HG03159 (cell line): ENCODE measurements at regions not wholly inside any gene's neighbourhood (a gene's known extent, or its start where the extent isn't known, plus 50 kb on each side); places are given as distances from the start of the nearest gene placed in this dataset.

Source experiments
- ATAC-seq: cut with Tn5 transposase; IDR thresholded peaks from one replicate; pipeline ENCODE4 v1.9.1; 2021; ENCODE audit warnings: mild to moderate bottlenecking, moderate library complexity; ENCODE audit not compliant: unreplicated experiment

DNA sequence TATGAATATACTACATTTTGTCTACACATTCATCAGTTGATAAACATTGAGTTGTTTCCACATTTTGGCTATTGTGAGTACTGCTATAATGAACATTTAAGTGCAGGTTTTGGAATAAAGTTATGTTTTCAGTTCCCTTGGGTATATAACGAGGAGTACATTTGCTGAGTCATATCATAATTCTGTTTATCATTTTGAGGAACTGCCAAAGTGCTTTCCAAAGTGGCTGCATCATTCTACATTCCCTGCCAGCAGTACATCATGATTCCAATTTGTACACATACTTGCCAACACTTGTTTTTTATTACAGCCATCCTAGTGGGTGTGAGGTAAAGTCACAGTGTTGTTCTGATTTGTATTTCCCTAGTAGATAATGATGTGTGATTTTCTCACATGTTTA is 1458.6 kb upstream of the TENM4 start:
- ATAC-seq = peak; percentile 70

DNA sequence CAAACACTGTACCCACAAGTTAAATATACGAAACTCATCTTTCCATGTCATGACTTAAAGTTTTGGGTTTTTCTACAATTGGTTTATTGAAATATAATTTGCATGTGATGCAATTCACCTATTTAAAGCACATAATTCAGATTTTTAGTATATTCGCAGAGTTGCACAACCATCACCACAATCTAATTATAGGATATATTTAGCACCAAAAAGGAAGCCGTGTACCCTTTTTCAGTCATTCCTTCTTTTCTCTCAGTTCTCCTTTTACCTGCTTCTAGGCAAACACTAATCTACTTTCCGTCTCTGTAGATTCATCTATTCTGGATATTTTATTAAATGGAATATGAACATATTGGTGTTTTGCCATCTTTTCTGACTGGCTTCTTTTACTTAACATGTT is 1458.1 kb upstream of the TENM4 start:
- peak; percentile 32 for ATAC-seq

DNA sequence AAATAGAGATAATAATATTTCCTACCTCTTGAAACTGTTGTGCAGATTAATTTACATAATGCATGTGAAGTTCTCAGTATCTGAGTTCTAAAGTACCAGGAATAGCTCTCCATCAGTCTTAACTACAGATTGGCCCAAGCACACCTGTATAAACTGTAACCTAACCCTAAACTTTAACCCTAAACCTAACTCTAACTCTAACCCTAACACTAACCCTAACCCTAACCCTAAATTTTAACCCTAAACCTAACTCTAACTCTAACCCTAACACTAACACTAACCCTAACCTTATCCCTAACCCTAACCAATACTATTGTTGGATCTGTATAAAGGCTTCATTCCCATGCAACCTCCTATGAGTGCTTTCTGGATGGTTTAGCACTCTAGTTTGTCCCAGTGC is 1445.9 kb upstream of the TENM4 start:
- ATAC-seq = no peak

DNA sequence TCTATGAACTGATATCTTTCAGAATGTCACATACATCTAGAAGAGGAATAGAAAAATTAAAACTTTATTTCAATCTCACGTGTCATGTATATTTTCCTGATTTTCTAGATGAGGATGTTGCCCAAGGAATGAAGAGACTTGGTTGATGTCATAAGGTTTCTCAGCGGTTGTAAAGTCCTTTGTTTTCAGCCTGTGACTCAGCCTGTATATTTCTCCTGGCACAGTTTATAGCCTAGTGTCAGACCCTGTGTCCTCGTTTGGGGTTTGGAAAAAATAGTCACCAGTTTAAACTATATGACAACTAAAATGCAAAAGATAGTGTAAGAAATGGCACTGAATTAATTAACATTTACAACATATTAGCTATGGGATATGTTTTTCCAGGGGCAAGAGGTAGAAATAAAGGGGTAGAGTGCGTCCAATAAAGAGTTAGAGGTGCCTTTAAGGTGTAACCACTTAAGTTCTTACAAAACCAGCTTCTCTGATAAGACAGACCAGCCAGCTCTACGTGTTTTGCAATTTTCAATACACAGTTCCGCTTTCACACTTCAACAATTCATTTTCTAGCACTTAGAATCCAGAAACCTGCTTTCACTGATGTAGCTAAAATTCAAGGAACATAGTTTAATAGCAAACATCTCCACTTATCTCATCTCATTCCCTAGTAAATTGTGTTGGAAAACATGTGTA is 1432.6 kb upstream of the TENM4 start:
- ATAC-seq = no peak

DNA sequence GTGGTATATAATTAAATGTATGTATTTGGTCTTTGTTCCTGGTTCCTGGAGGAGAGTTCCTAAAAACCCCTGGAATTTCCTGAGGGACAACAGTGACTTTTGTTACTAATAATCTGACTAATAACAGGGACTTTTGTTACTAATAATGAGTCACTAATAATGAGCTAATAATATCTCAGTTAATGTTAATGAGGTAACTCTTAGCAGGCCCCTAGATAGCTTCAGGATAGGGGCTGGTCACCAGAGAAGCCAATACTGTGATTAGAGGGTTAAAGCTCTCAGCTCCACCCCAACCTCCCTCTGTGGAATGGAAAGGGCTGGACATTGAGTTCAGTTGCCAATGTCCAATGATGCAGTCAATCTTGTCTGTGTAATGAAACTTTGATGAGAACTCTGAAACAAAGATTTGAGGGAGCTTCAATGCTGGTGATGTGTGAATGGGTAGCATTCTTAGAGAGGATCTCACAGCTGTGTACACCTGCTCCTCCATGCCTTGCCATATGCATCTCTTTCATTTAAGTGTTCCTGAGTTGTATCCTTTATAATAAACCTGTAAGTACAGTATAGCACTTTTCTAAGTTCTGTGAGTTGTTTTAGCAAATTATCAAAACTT is 1431.4 kb upstream of the TENM4 start:
- no peak for ATAC-seq

DNA sequence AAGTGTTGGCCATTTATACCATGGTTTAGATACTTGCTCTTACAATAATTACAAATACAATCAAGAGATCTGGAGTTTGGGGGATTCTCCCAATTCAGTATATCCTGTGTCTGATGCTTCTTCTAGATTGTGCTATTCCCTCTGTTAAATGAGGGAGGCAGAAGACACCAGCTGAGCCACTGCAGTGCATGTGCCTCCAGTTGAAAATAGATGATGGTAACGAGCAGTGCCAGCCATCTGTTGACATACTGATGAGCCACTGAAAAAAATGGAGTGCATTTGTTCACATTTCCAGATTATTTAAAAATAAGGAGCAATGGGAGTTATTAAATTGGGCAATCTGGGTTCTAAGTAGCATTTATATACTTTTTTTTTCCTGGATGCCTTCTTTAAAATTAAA is 1428.0 kb upstream of the TENM4 start:
- no peak for ATAC-seq

DNA sequence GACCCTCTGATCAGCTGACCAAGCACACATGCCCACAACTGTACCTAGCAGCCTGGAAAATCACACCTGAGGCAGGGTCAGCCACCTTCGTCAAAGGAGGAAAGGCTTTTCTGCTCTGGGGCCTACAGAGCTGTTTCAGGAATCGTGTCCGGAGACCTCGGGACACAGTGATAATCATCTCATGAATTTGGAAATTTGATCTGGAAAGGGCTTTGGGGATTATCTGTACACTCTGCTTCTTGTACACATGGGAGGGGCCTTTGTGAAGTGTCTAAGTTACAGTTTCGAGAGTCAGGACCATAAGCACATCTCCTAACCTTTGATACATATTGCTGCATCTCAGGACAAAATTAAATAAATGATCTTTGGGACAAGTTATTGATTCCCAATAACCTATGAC is 1421.2 kb upstream of the TENM4 start:
- ATAC-seq = no peak

DNA sequence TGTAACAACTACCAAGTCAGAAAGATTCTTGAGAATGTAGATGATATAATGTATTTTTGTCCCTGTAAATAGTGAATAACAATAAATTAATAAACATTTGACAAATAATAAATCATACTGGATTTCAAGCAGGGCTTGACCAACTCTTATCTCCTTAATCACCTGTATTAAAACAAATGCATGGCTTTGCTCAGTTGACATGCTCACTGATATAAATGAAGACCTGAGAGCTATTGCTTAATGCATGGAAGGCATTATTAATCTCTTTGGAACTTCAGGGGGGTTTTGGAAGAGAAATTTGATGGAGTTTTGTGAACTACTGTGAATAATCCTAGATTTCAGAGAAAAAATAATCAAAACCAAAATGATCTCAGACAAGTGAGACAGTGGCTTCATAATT is 1420.4 kb upstream of the TENM4 start:
- no peak for ATAC-seq

DNA sequence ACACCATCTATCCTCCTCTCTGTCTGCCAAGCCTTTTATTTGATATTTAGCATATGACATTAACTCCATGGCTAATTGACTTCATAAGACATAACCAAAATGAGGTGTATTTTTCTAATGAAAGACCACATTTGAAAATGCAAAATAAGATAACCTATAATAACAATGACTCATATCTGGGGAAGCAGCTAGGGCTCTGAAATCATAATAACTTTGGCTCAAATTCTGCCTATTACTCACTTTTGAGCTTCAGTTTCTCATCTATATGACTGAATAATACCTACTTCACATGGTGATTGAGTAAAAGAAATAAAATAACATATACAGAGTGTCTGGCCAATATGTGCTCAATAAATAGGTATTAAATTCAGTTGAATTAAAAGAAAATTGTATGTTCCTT is 1419.8 kb upstream of the TENM4 start:
- ATAC-seq = no peak

DNA sequence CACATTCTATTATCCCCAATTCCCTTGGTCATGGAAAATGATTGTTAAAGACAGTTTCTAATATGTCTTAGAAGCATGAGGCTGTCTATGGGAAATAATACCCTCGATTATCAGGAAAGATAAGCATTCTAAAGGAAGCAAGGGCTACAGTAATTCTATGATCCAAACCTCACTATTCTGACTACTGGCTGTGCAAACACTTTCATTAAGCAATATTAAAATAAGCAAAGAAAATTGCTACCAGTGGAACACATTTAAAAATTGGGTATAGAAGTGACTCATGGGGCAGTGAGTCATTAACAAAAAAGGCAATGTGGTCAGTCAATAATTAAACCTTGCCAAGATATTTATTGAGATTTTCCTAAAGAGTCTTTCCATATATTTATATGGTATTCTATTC is 1415.2 kb upstream of the TENM4 start:
- ATAC-seq = no peak

DNA sequence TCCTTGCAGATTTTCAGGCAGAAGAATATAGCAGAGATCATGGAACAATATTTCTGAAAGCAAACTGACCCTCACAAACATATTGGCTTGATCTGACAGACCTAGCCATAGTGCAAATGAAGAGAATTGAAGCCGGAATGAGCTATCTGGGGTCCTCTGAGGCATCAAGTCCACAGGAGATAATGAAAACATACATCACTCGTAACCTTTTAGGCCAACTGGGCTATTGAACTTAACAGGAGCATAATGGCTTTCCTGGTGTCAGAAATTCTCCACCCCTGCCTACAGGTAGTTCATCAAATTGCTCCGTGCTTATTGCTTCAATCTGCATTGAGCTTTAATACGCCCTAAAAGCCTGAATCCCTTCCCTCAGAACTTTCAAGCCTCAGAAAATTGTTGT is 1414.6 kb upstream of the TENM4 start:
- no peak for ATAC-seq

DNA sequence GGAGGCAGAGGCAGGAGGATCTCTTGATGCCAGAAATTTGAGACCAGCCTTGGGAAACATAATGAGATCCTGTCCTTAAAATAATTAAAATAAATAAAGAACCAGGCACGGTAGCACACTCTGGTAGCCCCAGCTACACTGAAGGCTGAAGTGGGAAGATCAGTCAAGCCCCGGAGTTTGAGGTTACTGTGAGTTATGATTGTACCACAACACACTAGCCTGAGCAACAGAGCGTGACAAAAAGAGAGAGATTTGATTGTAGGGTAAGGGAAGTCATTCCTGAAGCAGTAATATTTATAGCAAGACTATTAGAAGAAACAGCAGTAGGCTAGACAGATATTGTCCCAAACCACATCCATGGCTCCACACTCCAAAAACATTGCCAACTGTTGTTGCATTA is 1408.4 kb upstream of the TENM4 start:
- peak; percentile 46 for ATAC-seq

DNA sequence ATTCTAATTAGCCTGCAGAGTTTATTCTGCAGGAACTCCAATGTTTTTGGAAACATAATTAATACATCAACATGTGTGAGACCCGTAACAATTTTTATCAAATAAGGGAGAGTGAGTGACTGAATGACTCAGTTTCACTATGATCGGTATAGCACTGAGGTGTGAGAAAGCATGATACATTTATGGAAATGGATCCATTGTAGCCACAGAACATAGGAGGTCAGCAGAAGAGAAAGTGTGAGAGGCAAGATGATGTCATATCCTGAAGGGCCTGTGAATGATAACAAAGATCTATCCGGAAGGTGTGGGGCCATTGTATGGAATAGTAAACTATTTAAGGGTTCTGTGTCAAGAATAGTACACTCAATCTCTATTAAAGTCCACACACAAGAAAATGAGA is 1406.1 kb upstream of the TENM4 start:
- ATAC-seq = peak; percentile 89

DNA sequence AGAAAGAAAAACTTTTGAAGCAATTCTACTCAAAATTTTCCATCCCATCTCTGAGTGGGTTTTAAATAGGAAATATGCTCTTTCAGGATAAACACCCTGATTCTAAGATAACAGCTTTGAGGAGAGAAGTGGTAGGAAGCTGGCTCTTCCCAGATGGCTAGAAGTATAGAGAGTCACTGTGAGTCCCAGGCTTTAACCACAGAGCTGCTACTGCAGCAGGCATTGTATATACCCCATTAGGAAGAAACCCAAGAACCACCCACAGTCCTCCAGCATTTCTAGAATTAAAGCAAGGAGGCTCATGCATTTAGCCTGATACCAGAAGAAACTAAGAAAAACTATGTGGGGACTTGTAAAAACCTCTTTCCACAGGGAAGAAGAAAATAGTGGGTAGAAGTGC is 1405.6 kb upstream of the TENM4 start:
- ATAC-seq = no peak

DNA sequence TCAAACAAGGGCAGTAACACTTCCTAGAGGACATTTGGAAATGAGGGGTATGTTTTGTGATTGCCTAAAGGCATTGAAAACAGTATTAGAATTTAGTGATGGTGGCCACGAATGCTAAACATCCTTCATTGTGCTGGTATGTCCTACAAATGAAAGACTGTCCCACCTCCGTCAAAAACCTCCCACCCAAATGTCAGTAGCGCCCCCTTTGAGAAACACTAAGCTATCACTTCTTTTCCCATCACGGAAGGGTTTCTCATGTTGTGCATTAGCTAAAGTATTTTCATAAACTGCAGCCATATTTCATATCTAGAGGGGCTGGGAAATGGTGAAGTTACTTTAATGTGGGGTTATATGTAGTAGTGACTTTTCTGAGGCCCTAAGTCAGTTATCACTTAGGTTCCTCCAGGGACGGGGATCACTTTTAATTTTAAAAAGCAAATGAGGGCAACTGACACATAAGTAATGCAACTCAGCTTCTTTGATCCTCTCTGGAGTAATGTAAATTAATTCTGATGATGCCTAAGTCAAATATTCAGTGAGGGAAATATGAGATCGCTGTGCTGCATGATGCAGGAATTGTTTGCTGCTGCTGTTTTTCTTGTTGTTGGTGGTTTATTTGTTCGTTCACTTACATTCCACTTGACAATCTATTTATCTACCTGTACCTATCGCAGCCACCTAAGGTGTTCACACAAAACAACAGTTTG is 1403.4 kb upstream of the TENM4 start:
- no peak for ATAC-seq

DNA sequence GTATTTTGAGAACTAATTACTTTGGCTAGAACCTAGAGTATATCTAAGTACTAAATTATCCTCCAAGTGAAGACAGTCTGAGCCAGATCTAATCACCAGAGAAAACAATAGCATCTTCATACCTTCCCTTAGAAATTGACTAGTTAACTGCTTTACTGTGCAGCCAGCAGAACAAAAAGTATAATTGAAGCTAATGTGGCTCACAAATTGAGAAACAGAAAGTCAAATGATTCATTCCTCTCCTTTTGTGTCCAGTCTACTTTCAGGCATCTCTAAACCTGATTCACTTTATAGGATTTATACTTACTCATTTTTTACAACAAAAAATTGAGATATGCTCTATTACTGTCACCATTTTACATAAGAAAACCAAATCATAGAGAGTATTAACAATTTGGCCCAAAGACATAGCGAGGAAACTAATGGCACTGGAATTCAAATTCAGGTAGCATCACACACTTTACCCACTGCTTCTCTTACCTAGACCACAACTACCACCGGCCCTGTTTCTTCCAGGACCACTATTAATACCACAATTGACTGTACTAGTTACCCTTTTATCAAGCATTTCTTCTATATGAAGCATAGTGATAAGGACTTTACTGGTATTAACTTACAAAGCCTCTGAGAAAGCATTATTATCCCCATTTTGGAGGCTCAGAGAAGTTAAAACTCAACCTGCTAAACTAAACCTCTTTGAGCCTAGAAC is 1402.6 kb upstream of the TENM4 start:
- ATAC-seq = no peak

DNA sequence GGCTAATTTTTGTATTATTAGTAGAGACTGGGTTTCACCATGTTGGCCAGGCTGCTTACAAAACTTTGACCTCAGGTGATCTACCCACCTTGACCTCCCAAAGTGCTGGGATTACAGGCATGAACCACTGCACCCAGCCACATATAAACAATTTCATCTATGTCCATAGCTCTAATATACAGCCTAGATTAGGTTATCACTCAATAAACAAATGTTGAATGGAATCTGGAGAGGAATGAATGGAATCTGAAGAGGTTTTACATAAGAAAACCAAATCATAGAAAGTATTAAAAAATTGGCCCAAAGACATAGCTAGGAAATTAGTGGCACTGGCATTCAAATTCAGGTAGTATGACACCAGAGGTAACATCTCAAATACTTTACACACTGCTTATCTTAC is 1401.4 kb upstream of the TENM4 start:
- ATAC-seq = no peak

DNA sequence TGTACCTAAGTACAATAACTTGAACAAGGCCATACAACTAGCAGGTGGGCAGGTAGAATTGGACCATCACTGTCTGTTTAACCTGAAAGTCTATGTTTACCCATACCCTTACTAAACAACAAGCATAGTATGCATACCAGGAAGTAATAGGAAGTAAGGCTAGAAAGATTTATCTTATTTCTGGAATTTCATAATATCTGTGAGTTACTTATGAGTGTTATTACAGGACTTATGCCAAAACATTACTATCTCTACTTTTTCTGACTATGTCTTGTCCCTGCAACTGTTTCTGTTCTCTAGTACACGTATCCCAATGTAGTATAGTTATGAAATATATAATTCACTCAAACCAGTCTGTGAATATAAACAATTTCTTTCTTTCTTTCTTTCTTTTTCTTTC is 1400.8 kb upstream of the TENM4 start:
- ATAC-seq = no peak

DNA sequence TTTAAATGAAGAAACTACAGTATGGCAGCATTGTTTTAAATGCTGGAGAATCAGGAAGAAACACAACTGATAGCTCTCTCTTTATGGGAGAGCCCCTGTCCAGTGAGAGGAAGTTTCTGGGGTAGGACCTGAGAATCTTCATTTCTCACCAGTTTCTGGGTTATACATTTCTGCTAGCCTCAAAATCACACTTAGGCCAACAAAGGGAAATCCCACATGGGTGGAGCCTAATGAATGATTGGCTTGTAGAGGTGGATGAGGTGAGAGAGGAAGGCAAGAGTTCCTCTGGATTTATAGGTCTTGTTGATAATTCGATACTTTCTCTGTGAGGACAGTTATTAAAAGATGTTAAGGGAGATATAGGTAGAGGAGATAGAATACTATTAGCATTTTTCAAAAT is 1397.3 kb upstream of the TENM4 start:
- peak; percentile 57 for ATAC-seq

DNA sequence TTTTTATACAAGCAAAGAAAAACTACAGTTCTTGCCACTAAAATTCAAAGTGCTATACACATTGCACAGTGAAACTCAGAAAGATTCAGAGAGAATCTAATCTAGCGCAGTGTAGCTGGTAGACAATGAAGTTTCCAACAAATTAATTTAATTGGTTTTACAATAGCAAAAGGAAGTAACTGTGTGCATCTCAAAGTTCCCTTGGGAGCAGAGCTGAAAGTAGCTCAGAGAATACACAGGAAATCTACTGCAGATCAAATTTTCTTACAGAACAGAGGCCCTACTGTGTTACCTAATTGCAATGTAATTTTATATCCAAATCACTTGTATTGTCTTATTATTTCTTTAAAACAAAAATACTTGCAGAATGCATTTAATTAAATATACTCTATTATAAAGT is 1396.2 kb upstream of the TENM4 start:
- ATAC-seq = no peak

DNA sequence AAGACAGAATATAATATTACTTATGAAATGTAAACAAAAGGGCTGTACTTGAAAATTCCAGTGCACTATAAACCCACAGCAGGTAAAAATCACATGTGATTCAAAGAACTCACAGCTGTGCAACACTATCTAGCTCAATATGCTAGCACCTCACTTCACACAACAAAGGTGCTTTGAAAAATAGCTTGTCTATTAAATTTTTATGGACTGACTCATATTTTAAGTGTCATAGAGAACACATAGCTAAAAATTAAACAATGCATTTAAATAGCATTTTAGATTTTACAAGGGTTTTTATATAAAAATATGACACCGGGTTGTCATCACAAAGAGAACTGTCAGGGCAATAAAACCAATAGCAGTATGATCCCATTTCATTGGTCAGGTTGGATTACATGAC is 1390.5 kb upstream of the TENM4 start:
- no peak for ATAC-seq

DNA sequence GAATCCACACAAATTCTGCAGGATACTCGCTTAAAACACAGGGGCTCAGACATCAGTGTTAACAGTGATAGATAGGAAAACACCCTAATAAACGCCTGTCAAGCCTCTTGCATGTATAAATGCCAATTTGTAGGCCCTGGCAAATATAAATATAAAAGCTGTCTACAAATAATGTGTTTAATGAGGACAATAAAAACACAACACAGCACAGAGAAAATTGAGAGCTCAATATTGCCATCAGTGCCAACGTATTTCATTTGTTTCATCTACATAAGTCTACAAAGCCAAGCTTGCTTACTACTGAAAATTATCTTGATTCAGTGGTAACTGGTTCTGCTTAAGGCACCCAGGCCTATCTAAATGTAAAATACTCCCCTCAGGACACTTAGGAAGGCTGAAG is 1387.0 kb upstream of the TENM4 start:
- ATAC-seq = no peak
